Ovary (tissue), 3 donors: ENCODE measurements at regions not wholly inside any gene's neighbourhood (a gene's known extent, or its start where the extent isn't known, plus 50 kb on each side); places are given as distances from the start of the nearest gene placed in this dataset.

Source experiments
- CTCF ChIP-seq, 3 donors: fragments of 450-650 bp in 2 of 3; fragments of 200-600 bp in 1 of 3; IDR thresholded peaks; one replicate each; pipeline versions ENCODE4 v1.5.1 to v1.8.0; 2016 to 2022; ENCODE audit warnings: antibody characterized with exemption in 3 of 3, mild to moderate bottlenecking in 1 of 3
- EP300 ChIP-seq: sonication (generic); formaldehyde crosslinking; IDR thresholded peaks from one replicate; pipeline ENCODE4 v1.6.1; 2017; ENCODE audit warnings: antibody characterized with exemption
- POLR2A ChIP-seq: fragments of 450-650 bp; IDR thresholded peaks from one replicate; pipeline ENCODE4 v1.6.1; 2017; ENCODE audit warnings: antibody characterized with exemption, mild to moderate bottlenecking, moderate library complexity
- donor health status: DM: no; HTN: no; CAD: no.

- TF ChIP-seq CTCF (IDR thresholded peaks at IDR 0.05) (no peak), EP300 (no peak), POLR2A (no peak)
Observed at GRCh38 chr4:164700471-164700870, 53.5 kb upstream of the SMIM31 start.
